ENCODE measurements at regions not wholly inside any gene's neighbourhood (a gene's known extent, or its start where the extent isn't known, plus 50 kb on each side); places are given as distances from the start of the nearest gene placed in this dataset.

DNA sequence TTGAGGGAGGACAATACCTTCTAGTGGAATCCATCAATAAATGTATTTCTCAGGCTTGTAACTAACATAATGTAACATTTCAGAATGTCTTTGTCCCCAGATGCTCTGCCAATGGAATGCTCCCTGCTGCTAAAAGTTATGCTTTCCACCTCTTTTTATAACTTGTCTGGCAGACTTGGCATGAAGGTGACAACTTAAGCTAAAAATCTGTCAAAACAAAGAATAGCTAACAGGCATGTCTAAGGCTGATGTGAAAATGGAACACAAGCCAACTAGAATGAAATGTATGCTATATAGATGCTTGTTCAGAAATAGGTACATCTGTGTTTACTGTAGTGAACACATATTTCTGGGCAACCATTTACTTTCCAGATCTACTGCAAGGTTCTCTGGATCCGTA, 467.9 kb downstream of the MRPL39 start:
- DNase-seq (ENCODE audit: low spot score) = no peak

GRCh38 chr21:25133939-25134338, 473.3 kb downstream of the MRPL39 start:
- no peak for DNase-seq (ENCODE audit: low spot score)

GRCh38 chr21:25127811-25128210, 479.5 kb downstream of the MRPL39 start:
- no peak for DNase-seq (ENCODE audit: low spot score)

- DNase-seq (ENCODE audit: low spot score) = no peak
These were observed 480.3 kb downstream of the MRPL39 start for GRCh38 chr21:25127007-25127406.

GRCh38 chr21:25126564-25126963, 480.7 kb downstream of the MRPL39 start:
- DNase-seq (ENCODE audit: low spot score) = no peak

GRCh38 chr21:25118648-25119047, 488.6 kb downstream of the MRPL39 start:
- no peak for DNase-seq (ENCODE audit: low spot score)

DNA sequence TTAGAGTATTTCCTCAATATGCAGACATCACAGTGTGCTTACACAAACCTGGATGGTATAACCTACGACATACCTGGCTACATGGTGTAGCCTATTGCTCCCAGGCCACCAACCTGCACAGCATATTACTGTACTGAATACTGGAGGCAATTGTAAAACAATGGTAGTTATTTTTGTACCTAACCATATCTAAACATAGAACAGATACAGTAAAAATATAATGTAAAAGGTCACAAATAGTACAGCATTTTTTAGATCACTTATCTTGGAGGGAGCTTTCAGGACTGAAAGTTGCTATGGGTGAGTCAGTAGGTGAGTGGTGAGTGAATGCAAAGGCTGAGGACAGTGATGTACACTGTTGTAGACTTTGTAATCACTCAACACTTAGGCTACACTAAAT, 492.3 kb downstream of the MRPL39 start:
- DNase-seq (ENCODE audit: low spot score) = no peak

DNA sequence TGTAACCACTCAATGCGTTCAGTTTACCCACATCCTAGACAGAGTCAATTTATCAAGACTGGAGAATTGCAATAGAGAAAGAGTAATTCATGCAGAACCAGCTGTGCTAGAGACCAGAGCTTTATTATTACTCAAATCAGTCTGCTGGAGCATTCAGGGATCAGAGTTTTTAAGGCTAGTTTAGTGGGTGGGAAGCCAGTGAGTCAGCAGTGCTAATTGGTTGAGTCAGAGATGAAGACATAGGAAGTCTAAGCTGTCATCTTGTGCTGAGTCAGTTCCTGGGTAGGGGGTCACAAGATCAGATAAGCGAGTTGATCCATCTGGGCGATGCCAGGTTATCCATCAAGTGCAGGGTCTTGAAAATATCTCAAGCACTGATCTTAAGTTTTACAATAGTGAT, 499.6 kb downstream of the MRPL39 start:
- DNase-seq (ENCODE audit: low spot score) = no peak

- DNase-seq (ENCODE audit: low spot score) = no peak
These were observed 503.6 kb downstream of the MRPL39 start for GRCh38 chr21:25103500-25104207.

- DNase-seq (ENCODE audit: low spot score) = no peak
These were observed 509.6 kb downstream of the MRPL39 start for GRCh38 chr21:25097648-25098047.

DNA sequence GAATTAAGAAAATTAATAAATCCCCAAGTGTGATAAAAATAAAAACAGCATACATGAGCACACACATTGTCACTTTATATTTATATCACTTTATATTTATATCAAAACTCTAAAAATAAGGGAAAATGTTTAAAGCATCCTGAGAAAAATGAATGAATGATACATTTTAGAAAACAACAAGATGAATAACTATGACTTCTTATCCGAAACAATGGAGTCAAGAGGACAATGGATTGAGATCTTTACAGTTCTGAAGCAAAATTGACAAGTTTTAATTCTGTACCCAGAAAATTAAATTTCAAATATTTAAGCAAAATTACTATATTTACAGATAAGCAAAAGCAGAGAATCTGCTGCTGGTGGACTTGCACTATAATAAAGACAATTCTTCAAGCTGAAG, 512.6 kb downstream of the MRPL39 start:
- no peak for DNase-seq (ENCODE audit: low spot score)

DNA sequence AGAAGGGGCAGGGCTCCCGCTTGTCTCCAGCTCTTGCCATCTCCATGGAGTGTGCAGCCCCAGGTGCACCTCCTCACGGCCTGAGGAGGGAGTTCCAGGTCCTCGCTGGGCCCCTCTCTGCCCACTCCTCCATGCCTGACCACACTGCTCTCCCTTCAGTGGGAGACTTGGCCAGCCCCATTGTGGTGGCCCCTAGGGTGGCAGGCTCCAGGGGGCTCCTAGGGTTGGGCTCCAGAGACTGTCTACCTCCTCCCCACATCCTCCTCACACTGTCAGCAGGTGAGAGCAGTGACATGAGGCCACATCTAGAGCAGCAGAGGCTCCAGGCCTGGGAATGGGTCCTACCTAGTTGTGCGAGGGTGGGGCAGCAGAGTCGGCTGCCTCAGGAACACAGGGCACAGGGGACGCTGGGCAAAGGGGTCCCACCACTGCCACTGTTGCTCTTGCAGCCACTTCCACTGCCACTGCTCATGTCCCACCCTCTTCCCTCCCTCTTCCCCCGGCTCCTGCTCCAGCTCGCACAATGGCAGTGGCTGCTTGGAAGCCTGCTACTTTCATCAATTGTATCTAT, 514.8 kb downstream of the MRPL39 start:
- no peak for DNase-seq (ENCODE audit: low spot score)

GRCh38 chr21:25081096-25081495, 526.2 kb downstream of the MRPL39 start:
- DNase-seq (ENCODE audit: low spot score) = no peak

DNA sequence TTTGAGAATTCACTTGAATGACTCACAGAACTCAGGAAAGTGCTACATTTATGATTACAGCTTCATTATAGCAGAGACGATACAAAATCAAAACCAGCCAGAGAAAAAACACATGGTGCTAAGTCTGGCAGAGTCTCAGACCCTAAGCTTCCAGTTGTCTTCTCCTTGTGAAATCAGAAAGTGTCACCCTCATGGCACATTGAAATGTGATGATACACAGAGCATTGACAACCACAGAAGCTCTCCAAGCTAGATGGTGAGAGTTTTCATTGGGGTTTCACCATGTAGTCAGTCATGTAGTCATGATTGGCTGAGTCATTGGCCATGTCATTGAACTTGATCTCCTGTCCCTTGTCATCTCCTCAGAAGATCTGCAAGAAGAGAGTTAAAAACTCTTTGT, 526.6 kb downstream of the MRPL39 start:
- DNase-seq (ENCODE audit: low spot score) = no peak

GRCh38 chr21:25080141-25080540, 527.1 kb downstream of the MRPL39 start:
- DNase-seq (ENCODE audit: low spot score) = no peak

DNA sequence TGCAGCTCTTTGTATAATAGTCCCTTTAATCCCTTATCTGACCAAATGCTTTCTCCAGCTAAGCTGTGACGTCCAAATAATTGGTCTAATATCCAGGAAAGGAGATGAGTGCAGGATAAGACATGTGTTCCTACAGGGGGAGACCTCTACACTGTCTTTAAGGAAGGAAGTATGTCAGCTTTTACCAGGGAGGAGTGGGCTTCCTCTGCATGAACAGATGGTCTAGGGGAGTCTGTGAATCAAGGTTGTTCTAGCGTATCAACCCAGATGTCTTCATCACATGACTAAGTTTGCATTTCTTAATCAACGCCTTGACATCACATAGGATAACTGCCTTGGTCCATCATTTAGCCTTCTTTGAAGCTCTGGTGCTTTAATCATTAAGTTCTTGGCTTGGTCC, 528.2 kb downstream of the MRPL39 start:
- no peak for DNase-seq (ENCODE audit: low spot score)

DNA sequence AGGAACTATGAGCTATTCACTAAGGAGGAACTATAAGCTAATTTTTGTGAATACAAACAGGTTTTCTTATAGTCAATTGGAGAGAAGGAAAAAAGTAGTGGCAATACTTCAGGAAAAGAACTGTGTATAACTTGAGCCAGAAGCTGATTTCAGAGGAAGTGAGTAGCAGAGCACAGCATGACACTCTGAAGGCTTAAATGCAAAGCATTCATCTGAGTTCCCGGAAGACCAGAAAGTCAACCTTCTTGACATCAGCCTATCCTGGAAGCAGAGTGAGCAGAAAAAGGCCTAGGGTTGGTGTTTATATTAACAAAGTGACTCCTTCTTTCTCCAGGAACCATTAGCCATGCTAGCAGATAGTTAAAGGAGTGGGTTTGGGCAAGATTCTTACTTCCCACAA, 545.2 kb downstream of the MRPL39 start:
- DNase-seq (ENCODE audit: low spot score) = no peak

DNA sequence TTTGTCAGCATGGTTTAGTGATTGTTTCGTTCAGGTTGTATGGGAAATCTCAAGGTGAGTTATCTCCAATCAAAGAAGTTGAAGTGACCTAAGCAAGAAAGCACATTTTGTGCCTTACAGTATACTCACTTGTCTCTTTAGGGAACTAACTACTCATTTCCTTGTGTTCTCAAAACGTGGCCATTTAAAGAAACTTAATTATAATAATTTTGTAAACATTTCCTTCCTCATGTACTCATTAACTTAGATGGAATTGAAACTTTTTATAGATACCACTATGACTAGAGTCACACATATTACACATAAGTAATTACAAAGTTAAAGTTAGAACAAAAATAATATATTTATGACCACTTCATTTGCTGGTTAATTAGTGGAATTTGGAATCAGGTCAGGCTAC, 552.6 kb downstream of the MRPL39 start:
- DNase-seq (ENCODE audit: low spot score) = no peak

DNA sequence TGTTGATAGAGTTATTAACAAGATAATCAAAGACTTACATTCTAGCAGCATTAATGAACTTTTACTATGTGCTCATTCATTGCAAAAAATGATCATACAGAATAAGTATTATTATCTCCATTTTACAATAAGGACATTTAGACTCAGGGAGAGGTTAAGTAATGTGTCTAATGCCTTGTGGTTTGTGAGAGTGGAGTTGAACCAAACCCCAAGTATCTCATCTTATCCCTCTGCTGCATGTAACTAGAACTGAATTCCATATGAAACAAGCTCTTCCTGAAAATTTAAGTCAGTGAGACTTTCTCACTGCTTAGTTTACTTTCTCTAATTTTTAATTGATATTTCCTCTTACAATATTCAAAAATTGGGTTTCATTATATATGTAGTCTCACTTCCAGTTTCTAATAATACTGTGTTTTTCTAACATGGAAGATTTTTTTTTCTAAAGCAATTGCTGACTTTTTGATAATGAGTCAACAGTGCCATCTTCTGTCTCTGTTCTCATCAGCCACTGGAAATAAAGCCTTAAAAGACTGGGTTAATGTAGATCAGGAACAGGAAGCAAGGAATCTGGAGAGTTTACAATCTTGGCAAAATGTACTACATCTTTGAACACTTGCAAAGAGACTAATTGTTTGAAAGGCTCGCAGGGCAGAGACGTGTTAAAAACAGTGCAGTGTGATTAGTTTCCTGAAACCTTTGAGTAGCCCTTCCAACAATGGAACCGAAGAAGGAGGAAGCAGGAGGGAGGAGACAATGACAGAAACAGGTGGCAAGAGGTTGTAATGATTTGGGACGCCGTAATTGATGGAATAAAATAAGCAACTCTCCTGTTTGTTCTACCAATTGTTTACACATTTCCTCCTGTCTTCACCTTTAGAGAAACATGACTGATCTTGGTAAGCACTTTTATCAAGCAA, 567.6 kb downstream of the MRPL39 start:
- DNase-seq (ENCODE audit: low spot score) = peak; percentile 20

DNA sequence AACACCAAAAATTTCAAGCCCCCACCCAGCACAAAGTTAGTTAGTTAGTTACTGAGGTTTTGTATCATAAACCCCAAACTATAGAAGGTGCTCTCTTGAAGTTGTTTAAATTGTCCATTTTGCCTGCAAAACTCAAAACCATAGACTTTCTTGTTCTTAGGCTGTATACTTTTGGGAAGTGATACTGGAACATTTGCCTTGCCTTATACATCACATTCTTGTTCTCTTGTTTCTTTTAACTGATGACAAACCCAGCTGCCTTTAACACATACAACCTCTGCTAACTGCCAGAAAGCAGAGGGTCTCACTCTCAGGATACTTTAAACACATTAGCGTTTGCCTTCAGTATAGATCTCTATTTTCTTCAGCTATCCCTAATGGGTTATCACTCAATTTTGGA, 570.5 kb downstream of the MRPL39 start:
- no peak for DNase-seq (ENCODE audit: low spot score)

GRCh38 chr21:25031750-25032149, 575.5 kb downstream of the MRPL39 start:
- DNase-seq (ENCODE audit: low spot score) = no peak

DNA sequence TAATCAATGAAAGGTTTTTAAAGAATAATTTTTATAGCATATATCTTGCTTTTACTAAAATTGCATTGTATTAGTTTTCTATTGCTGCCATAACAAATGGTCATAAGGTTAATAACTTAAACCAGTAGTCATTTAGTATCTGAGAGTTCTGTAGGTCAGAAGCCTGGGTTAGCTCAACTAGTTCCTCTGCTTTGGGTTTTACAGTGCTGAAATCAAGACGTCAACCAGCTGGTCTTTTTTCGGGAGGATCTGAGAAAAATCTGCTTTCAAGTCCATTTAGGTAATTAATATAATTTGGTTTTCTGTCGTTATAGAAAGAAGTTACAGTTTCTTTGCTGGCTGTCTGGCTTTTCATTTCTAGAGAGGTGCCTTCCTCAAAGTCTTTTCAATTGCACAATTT, 577.7 kb downstream of the MRPL39 start:
- no peak for DNase-seq (ENCODE audit: low spot score)

- DNase-seq (ENCODE audit: low spot score) = no peak
These were observed 581.7 kb downstream of the MRPL39 start for GRCh38 chr21:25025596-25025995.
